AML-193 (cell line): ENCODE measurements at regions not wholly inside any gene's neighbourhood (a gene's known extent, or its start where the extent isn't known, plus 50 kb on each side); places are given as distances from the start of the nearest gene placed in this dataset.
"Not testable (repeated sequence)": the region's sequence is repeated elsewhere in the genome, so short reads cannot be mapped to it uniquely, and the experiment has no call there.

ENCODE experiments used
- DNase-seq, 2 experiments: peaks; one replicate each; lab custom pipeline; 2025; lab: John Stamatoyannopoulos, UW

DNA sequence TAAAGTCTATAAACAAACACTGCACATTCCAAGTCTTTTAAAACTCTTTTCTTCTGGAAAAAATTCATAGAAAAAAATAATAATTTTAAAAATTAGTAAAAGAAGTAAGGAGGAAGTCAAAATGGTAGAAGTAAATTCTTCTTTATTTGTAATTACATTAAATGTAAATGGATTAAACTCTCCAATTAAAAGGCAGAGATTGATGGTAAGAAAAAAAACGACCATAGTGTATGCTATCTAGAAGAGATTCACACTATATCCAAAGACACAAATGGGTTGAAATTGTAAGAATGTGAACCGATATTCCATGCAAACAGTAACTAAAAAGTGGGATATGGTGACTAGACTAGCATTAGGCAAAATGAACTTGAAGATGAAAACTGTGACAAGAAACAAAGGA is 1196.1 kb upstream of the CDH2 start:
- no peak for DNase-seq

DNA sequence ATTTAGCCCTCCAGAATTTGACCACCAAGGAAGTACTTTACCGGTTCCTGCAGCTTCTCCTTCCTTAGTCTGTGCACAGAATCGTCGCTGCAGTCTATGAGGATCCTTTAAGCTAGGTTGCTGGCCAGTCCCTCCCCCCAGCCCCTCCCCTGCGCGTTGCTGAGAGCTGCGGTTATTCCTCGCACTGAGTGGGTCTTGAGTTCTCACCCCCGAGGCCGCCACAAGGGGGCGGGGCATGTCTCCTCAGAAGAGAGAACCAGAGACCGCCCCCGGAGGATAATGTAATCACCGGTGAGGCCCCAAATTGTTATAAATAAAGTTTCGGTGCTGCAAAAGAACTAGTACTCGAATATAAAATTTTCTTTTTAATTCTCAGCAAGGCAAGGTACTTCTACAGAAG is 1184.9 kb upstream of the CDH2 start:
- DNase-seq = no peak

DNA sequence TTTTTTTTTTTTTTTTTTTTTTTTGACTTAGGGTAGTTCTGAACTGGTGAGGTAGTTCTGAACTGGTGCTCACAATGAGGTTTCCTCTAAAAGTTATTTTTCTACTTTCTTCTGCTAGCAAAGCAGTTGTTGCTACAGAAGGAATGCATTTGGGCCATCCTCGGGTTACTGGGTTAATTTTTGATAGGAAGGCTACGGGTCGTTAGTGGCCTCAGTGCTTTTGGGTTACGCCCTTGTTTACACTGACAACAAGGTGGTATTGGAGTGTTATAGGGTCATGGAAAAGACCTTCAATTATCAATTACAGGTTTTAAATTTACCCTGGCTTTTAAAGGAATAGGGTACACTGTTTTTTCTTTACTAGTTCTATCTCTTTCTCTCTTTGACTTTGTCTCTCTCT is 1183.7 kb upstream of the CDH2 start:
- not testable (repeated sequence) for DNase-seq

- not testable (repeated sequence) for DNase-seq
Measured at GRCh38 chr18:29359222-29359621, 1182.3 kb upstream of the CDH2 start.

- no peak for DNase-seq
Measured at GRCh38 chr18:29351171-29351570, 1174.2 kb upstream of the CDH2 start.

DNA sequence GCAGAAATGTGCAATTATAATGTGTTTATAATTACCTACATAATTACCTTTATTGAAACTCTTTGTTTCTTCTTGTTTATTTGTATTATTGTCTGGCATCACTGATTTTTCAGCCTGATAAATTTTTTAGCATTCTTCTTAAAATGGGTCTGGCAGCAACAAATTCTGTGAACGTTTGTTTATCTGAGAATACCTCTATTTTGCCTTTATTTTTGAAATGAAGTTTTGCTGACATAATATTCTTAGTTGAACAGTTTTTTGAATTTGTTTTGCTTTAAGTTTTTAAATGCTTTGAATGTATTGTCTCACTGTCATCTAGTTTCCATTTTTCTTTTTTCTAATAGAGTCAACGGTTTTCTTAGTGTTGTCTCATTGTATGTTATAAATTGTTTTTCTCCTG is 1152.0 kb upstream of the CDH2 start:
- no peak for DNase-seq

- DNase-seq = no peak
Measured at GRCh38 chr18:29326214-29326613, 1149.3 kb upstream of the CDH2 start.

DNA sequence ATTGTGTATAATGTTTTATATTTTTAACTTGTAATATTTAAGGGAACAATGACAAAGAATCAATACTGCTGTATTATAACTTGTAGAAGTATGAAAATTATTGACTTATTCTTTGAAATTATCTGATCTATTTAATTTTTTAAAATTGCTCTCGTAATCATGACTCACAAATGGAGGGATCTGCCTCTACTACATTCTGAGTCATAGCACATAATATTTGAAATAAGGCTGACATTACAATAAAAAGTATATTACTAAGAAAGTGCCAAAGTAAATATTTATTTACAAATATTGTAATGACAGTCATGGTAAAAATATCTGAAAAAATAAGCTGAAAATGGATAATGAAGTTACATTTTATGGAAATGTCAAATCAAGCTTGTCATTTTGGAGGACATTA is 1144.6 kb upstream of the CDH2 start:
- DNase-seq = no peak

DNA sequence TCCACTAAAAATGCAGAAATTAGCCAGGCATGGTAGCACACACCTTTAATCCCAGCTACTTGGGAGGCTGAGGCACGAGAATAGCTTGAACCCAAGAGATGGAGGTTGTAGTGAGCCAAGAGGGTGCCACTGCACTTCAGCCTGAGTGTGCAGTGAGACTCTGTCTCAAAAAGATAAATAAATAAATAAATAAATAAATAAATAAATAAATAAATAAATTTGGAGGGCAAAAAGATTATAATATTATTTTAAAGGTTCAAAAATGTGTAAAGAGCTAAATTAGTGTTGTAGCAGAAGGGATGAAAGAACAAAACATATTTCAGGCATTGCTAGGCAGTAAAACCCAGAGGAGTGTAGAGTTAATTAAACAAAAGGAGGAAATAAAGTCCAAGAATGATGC is 1136.4 kb upstream of the CDH2 start:
- no peak for DNase-seq

GRCh38 chr18:29311580-29311979 is 1134.7 kb upstream of the CDH2 start:
- no peak for DNase-seq

DNA sequence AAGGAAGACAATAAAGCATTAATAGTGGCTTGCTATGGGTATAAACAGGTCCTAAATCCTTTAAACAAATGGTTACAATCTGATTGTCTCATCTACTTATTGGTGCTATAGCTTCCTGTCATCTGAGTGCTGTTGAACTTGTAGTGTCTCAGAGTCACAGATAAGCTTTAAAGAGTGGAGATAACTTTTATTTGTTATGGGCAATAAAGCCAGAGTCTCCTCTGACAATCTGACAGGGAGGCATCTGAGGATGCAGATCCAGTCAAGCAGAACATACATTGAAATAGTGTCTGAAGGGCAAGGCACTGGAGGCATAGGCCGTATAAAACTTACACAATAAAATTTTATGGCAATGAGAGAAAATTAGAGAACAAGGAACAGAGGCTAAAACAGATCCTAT is 1132.4 kb upstream of the CDH2 start:
- DNase-seq = no peak

- DNase-seq = no peak
Measured at GRCh38 chr18:29307982-29308381, 1131.1 kb upstream of the CDH2 start.

DNA sequence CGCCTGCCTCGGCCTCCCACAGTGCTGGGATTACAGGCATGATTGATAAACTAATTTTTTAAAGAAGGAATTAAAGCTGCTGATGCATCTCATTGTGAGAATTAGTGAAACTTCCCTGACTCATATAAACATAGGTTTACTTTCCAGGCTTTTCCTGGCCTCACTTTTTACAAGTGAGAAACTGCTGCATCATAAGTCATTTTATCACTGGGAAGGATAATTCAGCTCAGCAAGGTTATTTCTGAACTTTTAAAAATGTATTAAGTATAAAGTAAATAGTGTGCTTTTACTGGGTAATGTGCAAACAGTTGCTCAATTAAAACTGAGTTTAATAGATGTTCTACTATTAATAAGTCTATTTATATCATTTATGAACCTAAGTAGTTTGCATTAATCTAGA is 1130.3 kb upstream of the CDH2 start:
- no peak for DNase-seq

DNA sequence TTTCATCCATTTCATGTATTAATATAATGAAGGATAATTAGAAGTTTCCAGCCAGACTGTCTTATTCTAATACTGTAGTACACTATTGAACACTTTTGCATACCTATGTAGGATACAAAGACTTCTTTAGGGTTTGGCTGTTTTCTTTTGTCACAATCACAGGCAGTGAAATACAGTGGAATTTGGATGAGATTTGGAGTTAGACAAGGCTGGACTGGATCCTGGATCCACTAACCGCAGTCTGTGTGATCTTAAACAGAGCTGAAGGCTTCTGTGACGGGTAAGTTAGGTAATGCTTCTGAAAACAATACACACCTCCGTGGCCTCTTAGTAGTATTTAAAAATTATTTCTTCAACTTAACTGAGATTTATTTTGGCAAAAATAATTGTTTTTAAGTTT is 1128.6 kb upstream of the CDH2 start:
- DNase-seq = no peak

DNA sequence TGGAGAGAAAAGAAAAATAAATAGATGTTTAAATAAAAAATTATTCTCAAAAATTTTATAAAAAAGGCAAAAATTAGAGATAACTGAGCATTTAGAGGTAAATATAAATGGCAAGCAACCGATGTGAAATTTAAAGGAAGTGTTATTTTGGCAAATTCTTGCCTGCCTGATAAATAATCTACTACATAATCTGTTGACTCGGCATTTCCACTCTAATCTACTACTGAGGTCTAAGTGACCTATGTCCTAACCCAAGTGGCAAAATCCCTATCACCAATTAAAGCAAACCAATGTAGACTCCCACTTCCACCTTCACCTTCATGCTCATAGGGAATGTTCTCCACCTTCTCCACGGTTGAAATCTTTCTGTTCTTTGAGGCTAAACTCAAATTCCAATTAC is 1124.1 kb upstream of the CDH2 start:
- no peak for DNase-seq

DNA sequence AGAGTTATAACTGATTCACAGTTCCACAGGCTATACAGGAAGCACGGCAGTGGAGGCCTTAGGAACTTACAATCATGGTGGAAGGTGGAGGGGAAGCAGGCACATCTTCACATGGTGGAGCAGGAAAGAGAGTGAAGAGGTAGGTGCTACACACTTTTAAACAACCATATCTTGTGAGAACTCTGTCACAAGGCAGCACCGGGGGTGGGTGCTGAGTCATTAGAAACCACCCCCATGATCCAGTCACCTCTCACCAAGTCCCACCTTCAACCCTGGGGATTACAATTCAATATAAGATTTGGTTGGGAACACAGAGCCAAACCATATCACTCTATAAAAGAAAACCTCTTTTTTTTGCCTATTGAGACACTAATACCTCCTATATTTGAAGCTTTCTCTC is 1108.5 kb upstream of the CDH2 start:
- no peak for DNase-seq

GRCh38 chr18:29271501-29271900 is 1094.6 kb upstream of the CDH2 start:
- DNase-seq = no peak

- DNase-seq = no peak
Measured at GRCh38 chr18:29259838-29260237, 1082.9 kb upstream of the CDH2 start.

DNA sequence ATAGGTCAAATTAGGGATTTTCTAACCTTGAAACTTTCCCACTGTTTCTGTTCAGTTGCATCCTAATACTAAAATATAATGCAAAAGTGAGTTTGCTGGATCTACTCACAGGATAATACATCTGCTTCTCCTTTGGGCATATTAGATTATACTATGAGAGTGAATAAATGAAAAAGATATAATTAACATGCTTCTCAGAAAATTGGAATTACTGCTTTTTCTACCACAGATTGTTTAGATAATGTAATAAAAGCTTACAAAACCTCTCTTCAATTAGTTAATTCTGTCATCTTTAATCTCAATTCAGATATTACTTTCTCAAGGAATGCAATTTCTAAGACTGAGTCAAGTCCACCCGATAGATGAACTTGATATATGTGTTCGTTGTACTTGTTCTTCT is 1077.2 kb upstream of the CDH2 start:
- DNase-seq = no peak

DNA sequence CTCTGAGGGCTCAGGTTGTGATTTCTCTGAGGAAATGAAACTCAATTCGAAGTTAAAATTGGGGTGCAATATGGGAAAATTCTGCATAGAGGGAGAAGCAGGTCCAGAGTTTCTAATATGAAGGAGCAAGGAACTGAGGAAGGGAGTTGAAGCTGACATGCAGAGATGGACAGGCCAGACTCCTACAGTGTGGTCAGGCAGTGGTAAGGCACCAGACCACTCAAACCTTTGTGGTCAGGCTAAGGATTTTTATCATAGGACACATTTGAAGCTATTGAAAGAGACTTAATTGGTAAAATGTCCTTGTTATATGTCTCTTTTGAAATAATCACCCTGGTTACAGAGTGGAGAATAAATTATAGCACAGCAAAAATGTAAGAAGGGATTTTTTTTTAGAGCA is 1074.8 kb upstream of the CDH2 start:
- no peak for DNase-seq

- no peak for DNase-seq
Measured at GRCh38 chr18:29250843-29251242, 1073.9 kb upstream of the CDH2 start.

DNA sequence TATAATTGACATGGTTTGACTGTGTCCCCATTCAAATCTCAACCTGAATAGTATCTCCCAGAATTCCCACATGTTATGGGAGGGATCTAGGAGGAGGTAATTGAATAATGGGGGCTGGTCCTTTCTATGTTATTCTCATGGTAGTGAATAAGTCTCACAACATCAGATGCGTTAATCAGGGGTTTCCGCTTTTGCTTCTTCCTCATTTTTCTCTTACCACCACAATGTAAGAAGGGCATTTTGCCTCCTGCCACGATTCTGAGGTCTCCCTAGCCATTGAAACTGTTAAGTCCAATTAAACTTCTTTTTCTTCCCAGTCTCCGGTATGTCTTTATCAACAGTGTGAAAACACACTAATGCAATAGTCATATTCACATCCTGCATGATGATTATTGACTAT is 1073.3 kb upstream of the CDH2 start:
- no peak for DNase-seq

DNA sequence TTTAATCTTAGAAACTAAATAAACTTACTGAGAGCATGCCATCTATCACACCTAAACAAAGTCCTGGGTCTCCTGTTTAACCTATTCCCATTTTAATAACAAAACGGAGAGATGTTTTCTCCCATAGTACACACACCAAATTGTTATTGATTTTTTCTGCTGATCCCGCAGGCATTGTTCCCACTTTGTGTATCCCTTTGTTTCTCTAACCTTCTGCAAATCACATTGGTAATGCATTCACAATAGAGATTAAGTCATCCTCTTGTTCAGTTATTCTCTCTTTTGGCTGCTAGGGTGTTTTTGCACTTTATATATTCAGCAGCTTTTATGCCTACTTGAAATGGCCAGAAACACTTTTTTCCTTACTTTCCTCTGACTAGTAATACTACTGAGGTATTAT is 1071.9 kb upstream of the CDH2 start:
- no peak for DNase-seq

GRCh38 chr18:29241199-29241598 is 1064.3 kb upstream of the CDH2 start:
- DNase-seq = no peak

DNA sequence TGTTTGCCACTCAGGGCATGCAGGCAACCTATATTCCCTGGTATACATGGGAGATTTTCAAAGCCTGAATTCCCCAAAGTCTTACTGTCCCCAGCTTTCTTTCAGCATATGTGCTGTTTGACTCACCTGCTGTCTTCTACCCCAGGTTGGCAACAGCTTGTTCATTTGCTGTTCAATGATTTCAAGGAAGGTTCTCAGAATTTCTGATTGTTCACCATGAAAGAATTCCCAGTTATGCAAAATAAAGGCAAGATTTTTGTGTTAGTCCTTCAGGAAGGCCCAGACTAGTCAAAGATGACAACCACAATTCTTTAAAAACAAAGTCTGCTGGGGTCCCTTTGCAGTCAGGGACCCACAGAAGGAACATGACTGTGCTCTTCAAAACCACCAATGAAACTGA is 1057.8 kb upstream of the CDH2 start:
- DNase-seq = no peak
